ENCODE measurements at regions not wholly inside any gene's neighbourhood (a gene's known extent, or its start where the extent isn't known, plus 50 kb on each side); places are given as distances from the start of the nearest gene placed in this dataset.

DNA sequence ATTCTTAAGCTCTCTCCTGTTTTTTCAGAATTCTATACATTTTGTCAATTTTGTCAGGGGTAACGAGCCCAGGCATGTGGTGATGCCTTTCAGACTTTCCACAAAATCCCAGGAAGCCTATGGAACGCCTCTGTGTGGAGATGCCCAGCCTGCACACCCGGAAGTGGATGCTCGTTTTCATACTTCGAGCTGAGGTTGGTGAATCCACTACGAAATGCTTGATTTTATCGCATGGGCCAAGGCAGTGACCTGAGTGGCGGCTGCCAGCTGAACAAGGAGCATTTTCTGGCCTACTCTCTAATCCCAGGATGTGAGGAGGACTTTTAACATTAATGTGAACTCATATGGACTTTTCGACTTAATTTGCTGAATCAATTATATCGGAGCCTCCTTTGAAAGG is 426.7 kb upstream of the B3GAT1 start (continued):
- TF ChIP-seq KDM1A (IDR thresholded peaks at IDR 0.05; ENCODE audit: borderline replicate concordance, low read length) (no peak), SP4 (IDR thresholded peaks at IDR 0.05; ENCODE audit: low read length) (no peak)
